ENCODE measurements at regions not wholly inside any gene's neighbourhood (a gene's known extent, or its start where the extent isn't known, plus 50 kb on each side); places are given as distances from the start of the nearest gene placed in this dataset.
"Not testable (repeated sequence)": the region's sequence is repeated elsewhere in the genome, so short reads cannot be mapped to it uniquely, and the experiment has no call there.

DNA sequence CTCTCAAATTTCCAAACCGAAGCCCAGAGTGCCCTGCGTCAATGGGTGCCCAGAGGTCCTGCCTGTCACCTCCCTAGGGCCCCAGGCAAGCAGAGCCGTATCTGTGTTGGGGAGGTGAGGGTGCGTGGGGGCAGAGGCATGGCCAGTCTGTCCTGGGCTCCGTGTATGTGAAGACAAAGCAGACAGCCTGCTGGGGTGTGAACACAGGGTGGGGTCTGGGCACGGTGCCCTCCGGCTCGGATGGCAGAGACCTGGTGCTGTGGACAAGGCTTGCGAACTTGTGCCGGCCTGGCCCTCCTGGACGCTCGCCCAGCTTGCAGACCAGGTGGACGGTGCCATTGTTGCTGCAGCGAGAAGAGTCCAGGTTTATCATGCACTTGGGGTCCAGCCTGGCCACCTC is 53.4 kb upstream of the POTEM start:
- not testable (repeated sequence) for TF ChIP-seq TOX (CRISPR knock-in tag; IDR thresholded peaks at IDR 0.05; ENCODE audit: borderline replicate concordance); GLIS3 (CRISPR knock-in tag; IDR thresholded peaks at IDR 0.05); ISL1 (CRISPR knock-in tag; IDR thresholded peaks at IDR 0.05); ZFP30 (CRISPR knock-in tag; IDR thresholded peaks at IDR 0.05); ZNF8 (CRISPR knock-in tag; IDR thresholded peaks at IDR 0.05); ZNF70 (CRISPR knock-in tag; IDR thresholded peaks at IDR 0.05); TCF4 (CRISPR knock-in tag; IDR thresholded peaks at IDR 0.05; ENCODE audit: borderline replicate concordance)
- TF ChIP-seq, protein P1, sequence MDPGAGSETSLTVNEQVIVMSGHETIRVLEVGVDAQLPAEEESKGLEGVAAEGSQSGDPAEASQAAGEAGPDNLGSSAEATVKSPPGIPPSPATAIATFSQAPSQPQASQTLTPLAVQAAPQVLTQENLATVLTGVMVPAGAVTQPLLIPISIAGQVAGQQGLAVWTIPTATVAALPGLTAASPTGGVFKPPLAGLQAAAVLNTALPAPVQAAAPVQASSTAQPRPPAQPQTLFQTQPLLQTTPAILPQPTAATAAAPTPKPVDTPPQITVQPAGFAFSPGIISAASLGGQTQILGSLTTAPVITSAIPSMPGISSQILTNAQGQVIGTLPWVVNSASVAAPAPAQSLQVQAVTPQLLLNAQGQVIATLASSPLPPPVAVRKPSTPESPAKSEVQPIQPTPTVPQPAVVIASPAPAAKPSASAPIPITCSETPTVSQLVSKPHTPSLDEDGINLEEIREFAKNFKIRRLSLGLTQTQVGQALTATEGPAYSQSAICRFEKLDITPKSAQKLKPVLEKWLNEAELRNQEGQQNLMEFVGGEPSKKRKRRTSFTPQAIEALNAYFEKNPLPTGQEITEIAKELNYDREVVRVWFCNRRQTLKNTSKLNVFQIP (CRISPR knock-in tag; IDR thresholded peaks at IDR 0.05; ENCODE audit: borderline replicate concordance, low read depth), result not testable (repeated sequence)
